WTC11 (cell line): ENCODE measurements at regions not wholly inside any gene's neighbourhood (a gene's known extent, or its start where the extent isn't known, plus 50 kb on each side); places are given as distances from the start of the nearest gene placed in this dataset.

ENCODE experiments used
- ATAC-seq: fragments of 200-7000 bp; cut with Tn5 transposase; 2 replicates; pipeline ENCODE4 v1.10.0; 2021; ENCODE audit warnings: mild to moderate bottlenecking, moderate library complexity
- CTCF ChIA-PET: fragments of 300-600 bp; sonication (Branson Sonifier 250); formaldehyde crosslinking; loops from one replicate; lab custom pipeline; 2021; ENCODE audit warnings: antibody characterized with exemption; lab: Charles Lee
- POLR2A ChIA-PET: fragments of 350-600 bp; sonication (Branson Sonifier 250); formaldehyde crosslinking; loops from one replicate; lab custom pipeline; 2021; ENCODE audit warnings: antibody characterized with exemption; lab: Charles Lee
- DNase-seq: peaks from one replicate; pipeline ENCODE4 v3.0.0; 2021; ENCODE audit warnings: low spot score
- H3K27ac Mint-ChIP-seq: 2 replicates; pipeline ENCODE4 v1.8.0; 2021; ENCODE audit warnings: mixed read lengths
- H3K27me3 Mint-ChIP-seq: 2 replicates; pipeline ENCODE4 v1.8.0; 2021; ENCODE audit warnings: low read depth, mild to moderate bottlenecking, moderate library complexity, mixed read lengths
- H3K36me3 Mint-ChIP-seq: 2 replicates; pipeline ENCODE4 v1.8.0; 2021; ENCODE audit warnings: mixed read lengths
- H3K4me1 Mint-ChIP-seq: 2 replicates; pipeline ENCODE4 v1.8.0; 2022; ENCODE audit warnings: mixed read lengths
- H3K4me3 Mint-ChIP-seq: 2 replicates; pipeline ENCODE4 v1.8.0; 2021; ENCODE audit warnings: mild to moderate bottlenecking, moderate library complexity, mixed read lengths
- H3K9me3 Mint-ChIP-seq: 2 replicates; pipeline ENCODE4 v1.8.0; 2021; ENCODE audit warnings: mixed read lengths
- OVOL2 ChIP-seq: fragments of 250-450 bp; sonication (Bioruptor Pico); IDR thresholded peaks from 2 replicates; pipeline ENCODE4 v1.9.0; 2021; ENCODE audit warnings: mild to moderate bottlenecking, borderline replicate concordance
- ZNF232 ChIP-seq: sonication (generic); formaldehyde crosslinking; IDR thresholded peaks from 2 replicates; pipeline ENCODE4 v1.8.0; 2022; ENCODE audit warnings: mild to moderate bottlenecking, missing genetic modification reagents
- TF ChIP-seq, protein P1 (sequence below): fragments of 250-450 bp; sonication (Bioruptor Pico); IDR thresholded peaks from 2 replicates; pipeline ENCODE4 v1.9.0; 2021; ENCODE audit warnings: mild to moderate bottlenecking, borderline replicate concordance
- TF ChIP-seq, protein P2 (sequence below): fragments of 200-600 bp; IDR thresholded peaks from 2 replicates; pipeline ENCODE4 v1.8.0; 2022; ENCODE audit warnings: antibody characterized with exemption
- TF ChIP-seq, protein P3 (sequence below): sonication (generic); formaldehyde crosslinking; IDR thresholded peaks from 2 replicates; pipeline ENCODE4 v1.8.0; 2022; ENCODE audit warnings: mild to moderate bottlenecking, missing genetic modification reagents
- TF ChIP-seq, protein P4 (sequence below): sonication (generic); formaldehyde crosslinking; IDR thresholded peaks from 2 replicates; pipeline ENCODE4 v1.8.1; 2023; ENCODE audit warnings: mild to moderate bottlenecking, missing genetic modification reagents

DNA sequence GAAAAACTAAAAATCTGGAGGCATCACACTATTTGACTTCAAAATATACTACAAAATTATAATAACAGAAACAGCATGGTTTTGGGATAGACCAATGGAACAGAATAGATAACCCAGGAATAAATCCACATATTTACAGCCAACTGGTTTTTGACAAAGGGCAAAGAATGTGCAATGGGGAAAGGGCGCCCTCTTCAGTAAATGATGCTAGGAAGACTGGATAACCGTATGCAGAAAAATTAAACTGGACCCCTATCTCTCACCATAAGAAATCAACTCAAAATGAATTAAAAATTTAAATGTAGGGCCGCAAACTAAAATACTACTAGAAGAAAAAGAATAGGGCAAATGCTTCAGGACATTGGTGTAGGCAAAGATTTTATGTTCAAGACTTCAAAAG lies 440.5 kb upstream of the SGCG start:
- TF ChIP-seq, protein P1, sequence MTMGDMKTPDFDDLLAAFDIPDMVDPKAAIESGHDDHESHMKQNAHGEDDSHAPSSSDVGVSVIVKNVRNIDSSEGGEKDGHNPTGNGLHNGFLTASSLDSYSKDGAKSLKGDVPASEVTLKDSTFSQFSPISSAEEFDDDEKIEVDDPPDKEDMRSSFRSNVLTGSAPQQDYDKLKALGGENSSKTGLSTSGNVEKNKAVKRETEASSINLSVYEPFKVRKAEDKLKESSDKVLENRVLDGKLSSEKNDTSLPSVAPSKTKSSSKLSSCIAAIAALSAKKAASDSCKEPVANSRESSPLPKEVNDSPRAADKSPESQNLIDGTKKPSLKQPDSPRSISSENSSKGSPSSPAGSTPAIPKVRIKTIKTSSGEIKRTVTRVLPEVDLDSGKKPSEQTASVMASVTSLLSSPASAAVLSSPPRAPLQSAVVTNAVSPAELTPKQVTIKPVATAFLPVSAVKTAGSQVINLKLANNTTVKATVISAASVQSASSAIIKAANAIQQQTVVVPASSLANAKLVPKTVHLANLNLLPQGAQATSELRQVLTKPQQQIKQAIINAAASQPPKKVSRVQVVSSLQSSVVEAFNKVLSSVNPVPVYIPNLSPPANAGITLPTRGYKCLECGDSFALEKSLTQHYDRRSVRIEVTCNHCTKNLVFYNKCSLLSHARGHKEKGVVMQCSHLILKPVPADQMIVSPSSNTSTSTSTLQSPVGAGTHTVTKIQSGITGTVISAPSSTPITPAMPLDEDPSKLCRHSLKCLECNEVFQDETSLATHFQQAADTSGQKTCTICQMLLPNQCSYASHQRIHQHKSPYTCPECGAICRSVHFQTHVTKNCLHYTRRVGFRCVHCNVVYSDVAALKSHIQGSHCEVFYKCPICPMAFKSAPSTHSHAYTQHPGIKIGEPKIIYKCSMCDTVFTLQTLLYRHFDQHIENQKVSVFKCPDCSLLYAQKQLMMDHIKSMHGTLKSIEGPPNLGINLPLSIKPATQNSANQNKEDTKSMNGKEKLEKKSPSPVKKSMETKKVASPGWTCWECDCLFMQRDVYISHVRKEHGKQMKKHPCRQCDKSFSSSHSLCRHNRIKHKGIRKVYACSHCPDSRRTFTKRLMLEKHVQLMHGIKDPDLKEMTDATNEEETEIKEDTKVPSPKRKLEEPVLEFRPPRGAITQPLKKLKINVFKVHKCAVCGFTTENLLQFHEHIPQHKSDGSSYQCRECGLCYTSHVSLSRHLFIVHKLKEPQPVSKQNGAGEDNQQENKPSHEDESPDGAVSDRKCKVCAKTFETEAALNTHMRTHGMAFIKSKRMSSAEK (CRISPR knock-in tag): no peak
- TF ChIP-seq, protein P2, sequence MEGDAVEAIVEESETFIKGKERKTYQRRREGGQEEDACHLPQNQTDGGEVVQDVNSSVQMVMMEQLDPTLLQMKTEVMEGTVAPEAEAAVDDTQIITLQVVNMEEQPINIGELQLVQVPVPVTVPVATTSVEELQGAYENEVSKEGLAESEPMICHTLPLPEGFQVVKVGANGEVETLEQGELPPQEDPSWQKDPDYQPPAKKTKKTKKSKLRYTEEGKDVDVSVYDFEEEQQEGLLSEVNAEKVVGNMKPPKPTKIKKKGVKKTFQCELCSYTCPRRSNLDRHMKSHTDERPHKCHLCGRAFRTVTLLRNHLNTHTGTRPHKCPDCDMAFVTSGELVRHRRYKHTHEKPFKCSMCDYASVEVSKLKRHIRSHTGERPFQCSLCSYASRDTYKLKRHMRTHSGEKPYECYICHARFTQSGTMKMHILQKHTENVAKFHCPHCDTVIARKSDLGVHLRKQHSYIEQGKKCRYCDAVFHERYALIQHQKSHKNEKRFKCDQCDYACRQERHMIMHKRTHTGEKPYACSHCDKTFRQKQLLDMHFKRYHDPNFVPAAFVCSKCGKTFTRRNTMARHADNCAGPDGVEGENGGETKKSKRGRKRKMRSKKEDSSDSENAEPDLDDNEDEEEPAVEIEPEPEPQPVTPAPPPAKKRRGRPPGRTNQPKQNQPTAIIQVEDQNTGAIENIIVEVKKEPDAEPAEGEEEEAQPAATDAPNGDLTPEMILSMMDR: peak; percentile 45
- TF ChIP-seq, protein P3, sequence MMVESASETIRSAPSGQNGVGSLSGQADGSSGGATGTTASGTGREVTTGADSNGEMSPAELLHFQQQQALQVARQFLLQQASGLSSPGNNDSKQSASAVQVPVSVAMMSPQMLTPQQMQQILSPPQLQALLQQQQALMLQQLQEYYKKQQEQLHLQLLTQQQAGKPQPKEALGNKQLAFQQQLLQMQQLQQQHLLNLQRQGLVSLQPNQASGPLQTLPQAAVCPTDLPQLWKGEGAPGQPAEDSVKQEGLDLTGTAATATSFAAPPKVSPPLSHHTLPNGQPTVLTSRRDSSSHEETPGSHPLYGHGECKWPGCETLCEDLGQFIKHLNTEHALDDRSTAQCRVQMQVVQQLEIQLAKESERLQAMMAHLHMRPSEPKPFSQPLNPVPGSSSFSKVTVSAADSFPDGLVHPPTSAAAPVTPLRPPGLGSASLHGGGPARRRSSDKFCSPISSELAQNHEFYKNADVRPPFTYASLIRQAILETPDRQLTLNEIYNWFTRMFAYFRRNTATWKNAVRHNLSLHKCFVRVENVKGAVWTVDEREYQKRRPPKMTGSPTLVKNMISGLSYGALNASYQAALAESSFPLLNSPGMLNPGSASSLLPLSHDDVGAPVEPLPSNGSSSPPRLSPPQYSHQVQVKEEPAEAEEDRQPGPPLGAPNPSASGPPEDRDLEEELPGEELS (CRISPR knock-in tag): no peak
- DNase-seq (peak; percentile 25), ATAC-seq (no peak)
- H3K4me1 Mint-ChIP-seq: peaks cover 14% of the 10 kb centered on the region
- no peaks in the 10 kb centered on the region for H3K27me3 Mint-ChIP-seq
- H3K36me3 Mint-ChIP-seq: no peaks in the 10 kb centered on the region
- no peaks in the 10 kb centered on the region for H3K9me3 Mint-ChIP-seq
- no peak overlapping the region for H3K27ac Mint-ChIP-seq
- ChIA-PET CTCF (no interaction called here), POLR2A (no interaction called here)
- no peak overlapping the region for H3K4me3 Mint-ChIP-seq

DNA sequence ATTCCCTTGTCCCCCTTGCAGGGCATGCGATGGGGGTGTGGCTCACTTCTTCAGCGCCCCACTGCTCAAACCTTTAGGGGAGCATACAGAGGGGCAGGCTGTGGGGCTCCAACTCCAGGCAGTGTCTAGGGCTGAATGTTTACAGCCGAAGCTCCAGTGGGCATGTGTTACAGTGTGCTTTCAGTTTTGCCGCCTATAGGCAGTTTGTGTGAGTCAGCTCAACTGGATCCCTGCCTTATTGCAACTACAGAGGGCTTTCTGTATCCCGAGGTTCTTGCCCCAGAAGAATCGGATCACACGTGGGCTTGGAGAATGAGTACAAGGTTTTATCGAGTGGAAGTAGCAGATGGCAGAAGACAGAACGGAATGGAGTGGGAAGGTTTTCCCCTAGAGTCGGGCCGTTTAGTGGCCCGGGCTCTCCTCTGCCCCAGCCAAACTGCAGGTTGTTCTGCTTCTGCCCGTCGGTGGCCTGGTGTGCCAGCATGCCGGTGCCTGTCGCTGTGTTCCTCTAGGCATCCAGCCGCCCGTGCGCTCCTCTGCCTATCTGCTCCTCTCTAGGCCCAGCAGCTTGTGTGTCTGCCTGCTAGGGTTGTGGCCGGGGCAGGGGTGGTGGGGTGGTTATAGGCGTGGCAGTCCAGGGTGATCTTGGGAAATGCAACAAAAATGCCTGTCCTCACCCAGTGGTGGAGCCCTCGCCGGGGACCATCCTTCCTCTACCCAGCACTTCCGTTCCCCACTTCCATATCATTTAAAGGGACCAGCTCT lies 435.9 kb upstream of the SGCG start:
- H3K4me1 Mint-ChIP-seq: peaks cover 3% of the 10 kb centered on the region; the same call in 1 of the 2 replicates
- ChIA-PET CTCF (no interaction called here), POLR2A (no interaction called here)
- no peak overlapping the region for H3K27ac Mint-ChIP-seq
- no peaks in the 10 kb centered on the region for H3K36me3 Mint-ChIP-seq
- DNase-seq: no peak
- H3K9me3 Mint-ChIP-seq: no peaks in the 10 kb centered on the region
- ATAC-seq: peak; percentile 48
- no peaks in the 10 kb centered on the region for H3K27me3 Mint-ChIP-seq
- no peak overlapping the region for H3K4me3 Mint-ChIP-seq
- TF ChIP-seq, protein P4, sequence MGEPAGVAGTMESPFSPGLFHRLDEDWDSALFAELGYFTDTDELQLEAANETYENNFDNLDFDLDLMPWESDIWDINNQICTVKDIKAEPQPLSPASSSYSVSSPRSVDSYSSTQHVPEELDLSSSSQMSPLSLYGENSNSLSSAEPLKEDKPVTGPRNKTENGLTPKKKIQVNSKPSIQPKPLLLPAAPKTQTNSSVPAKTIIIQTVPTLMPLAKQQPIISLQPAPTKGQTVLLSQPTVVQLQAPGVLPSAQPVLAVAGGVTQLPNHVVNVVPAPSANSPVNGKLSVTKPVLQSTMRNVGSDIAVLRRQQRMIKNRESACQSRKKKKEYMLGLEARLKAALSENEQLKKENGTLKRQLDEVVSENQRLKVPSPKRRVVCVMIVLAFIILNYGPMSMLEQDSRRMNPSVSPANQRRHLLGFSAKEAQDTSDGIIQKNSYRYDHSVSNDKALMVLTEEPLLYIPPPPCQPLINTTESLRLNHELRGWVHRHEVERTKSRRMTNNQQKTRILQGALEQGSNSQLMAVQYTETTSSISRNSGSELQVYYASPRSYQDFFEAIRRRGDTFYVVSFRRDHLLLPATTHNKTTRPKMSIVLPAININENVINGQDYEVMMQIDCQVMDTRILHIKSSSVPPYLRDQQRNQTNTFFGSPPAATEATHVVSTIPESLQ (CRISPR knock-in tag): 0 out of 2 replicates have a peak, but pooled peaks have one; percentile 37
- TF ChIP-seq ZNF232 (CRISPR knock-in tag): no peak

DNA sequence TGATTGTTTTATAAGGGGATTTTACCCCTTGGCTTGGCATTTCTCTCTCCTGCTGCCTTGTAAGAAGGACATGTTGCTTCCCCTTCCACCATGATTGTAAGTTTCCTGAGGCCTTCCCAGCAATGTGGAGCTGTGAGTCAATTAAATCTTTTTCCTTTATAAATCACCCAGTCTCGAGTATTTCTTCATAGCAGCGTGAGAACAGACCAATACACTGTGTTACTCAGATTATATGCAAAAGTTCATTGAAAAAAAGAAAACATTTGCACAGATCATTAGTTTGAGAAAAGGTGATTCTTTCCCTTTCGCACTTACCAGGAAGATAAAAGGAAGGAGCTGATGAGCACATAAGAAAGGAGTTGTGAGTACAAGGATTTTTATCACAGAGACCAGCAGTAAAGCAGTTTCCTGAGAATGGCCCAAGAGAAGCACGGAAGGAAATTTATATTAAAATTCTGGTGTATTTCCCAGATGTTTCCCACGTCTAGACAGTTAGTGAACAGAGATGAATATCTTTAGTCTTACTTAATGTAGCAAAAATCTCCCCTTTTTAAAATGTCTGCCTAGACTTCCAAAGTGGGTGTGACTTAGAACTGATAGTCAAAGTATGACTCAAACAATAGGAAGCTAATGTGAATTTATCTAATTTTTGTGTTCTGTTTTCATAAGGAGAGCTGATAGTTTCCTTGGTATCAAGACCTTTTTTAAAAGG lies 431.8 kb upstream of the SGCG start:
- Mint-ChIP-seq H3K27ac (no peak overlapping the region), H3K4me1 (peaks cover 3% of the 10 kb centered on the region; the same call in 1 of the 2 replicates), H3K36me3 (peaks cover 6% of the 10 kb centered on the region), H3K27me3 (no peaks in the 10 kb centered on the region), H3K9me3 (peaks cover 14% of the 10 kb centered on the region), H3K4me3 (no peak overlapping the region)
- no peak for ATAC-seq
- POLR2A ChIA-PET: no interaction called here
- DNase-seq: no peak
- CTCF ChIA-PET: interaction anchor here (0.6 to 0.9 kb wide), 2 partner anchors 527 to 1111 kb away, joined by 3 read pairs; no protein-coding TSS in a partner anchor
- TF ChIP-seq, protein P1 (CRISPR knock-in tag): no peak
- TF ChIP-seq OVOL2 (CRISPR knock-in tag): no peak
- TF ChIP-seq, protein P2: no peak
